ENCODE measurements at regions not wholly inside any gene's neighbourhood (a gene's known extent, or its start where the extent isn't known, plus 50 kb on each side); places are given as distances from the start of the nearest gene placed in this dataset.

DNA sequence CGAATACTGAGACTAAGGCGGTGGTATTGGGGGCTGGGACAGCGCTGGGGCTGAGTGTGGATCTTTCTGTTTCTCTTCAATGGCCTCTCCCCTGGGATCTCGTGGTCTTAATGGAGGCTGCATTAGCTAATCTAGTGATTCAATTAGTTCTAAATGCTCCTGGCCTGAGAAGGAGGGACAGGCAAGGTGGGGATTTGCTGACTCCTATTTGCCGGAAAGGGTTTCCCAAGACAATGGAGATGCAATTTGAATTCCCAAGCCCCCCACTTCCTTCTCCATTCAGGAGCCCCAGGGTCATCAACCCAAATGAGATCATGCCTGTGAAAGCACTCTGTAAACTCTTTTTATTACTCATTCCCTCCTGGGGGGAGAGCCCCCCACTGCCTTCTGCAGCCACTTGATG is 111.7 kb upstream of the PLXNA4 start:
- no peak overlapping the region for H3K9ac ChIP-seq (ENCODE audit: low read length)
- no peaks in the 10 kb centered on the region for H3K9me2 ChIP-seq (ENCODE audit: insufficient read depth)
- ATAC-seq (no peak), DNase-seq (ENCODE audit: low read depth, low spot score) (no peak)
- no TSS peak for BruUV-seq (replicated peaks)
- ChIA-PET CTCF (no interaction called here), RAD21 (ENCODE audit: low non-redundant PET in 1 of 2, low total read pairs in 2 of 2, uncharacterized antibody in 2 of 2, unreplicated experiment in 2 of 2) (no interaction called here), POLR2A (no interaction called here)
- peaks cover 7% of the 10 kb centered on the region; the same call in 1 of the 2 replicates for H3K27me3 ChIP-seq (ENCODE audit: insufficient read depth, low read length)
- H3K79me2 ChIP-seq (ENCODE audit: insufficient read depth, low read length) = no peaks in the 10 kb centered on the region
- H2AFZ ChIP-seq (ENCODE audit: low read depth, low read length, poor library complexity, severe bottlenecking) = no peak overlapping the region
- no peak overlapping the region for H3K27ac ChIP-seq (ENCODE audit: low read depth, low read length)
- H3K9me3 ChIP-seq (ENCODE audit: control insufficient read depth in 1 of 2, insufficient read depth in 1 of 2, low read depth in 1 of 2, low read length in 2 of 2) = no peaks in the 10 kb centered on the region
- no peak overlapping the region for H3K4me3 ChIP-seq (replicated peaks in 1 of 2; ENCODE audit: low read depth in 1 of 2, low read length in 2 of 2)
- TF ChIP-seq POLR2AphosphoS5 (IDR thresholded peaks at IDR 0.05; ENCODE audit: low read depth, low read length) = no peak
- no peak for TF ChIP-seq JUND (IDR thresholded peaks at IDR 0.05)
- TF ChIP-seq, protein P1, sequence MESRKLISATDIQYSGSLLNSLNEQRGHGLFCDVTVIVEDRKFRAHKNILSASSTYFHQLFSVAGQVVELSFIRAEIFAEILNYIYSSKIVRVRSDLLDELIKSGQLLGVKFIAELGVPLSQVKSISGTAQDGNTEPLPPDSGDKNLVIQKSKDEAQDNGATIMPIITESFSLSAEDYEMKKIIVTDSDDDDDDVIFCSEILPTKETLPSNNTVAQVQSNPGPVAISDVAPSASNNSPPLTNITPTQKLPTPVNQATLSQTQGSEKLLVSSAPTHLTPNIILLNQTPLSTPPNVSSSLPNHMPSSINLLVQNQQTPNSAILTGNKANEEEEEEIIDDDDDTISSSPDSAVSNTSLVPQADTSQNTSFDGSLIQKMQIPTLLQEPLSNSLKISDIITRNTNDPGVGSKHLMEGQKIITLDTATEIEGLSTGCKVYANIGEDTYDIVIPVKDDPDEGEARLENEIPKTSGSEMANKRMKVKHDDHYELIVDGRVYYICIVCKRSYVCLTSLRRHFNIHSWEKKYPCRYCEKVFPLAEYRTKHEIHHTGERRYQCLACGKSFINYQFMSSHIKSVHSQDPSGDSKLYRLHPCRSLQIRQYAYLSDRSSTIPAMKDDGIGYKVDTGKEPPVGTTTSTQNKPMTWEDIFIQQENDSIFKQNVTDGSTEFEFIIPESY (IDR thresholded peaks at IDR 0.05; ENCODE audit: extremely low read depth, insufficient replicate concordance, low read length) = no peak
- no peak for TF ChIP-seq CEBPB (IDR thresholded peaks at IDR 0.05; ENCODE audit: low read depth)
- TF ChIP-seq SIN3A (IDR thresholded peaks at IDR 0.05; ENCODE audit: low read depth) = no peak
- no peak for TF ChIP-seq ZFX (IDR thresholded peaks at IDR 0.05)
- no peak for TF ChIP-seq EGR1 (IDR thresholded peaks at IDR 0.05; ENCODE audit: low read depth)
- TF ChIP-seq, protein P2, sequence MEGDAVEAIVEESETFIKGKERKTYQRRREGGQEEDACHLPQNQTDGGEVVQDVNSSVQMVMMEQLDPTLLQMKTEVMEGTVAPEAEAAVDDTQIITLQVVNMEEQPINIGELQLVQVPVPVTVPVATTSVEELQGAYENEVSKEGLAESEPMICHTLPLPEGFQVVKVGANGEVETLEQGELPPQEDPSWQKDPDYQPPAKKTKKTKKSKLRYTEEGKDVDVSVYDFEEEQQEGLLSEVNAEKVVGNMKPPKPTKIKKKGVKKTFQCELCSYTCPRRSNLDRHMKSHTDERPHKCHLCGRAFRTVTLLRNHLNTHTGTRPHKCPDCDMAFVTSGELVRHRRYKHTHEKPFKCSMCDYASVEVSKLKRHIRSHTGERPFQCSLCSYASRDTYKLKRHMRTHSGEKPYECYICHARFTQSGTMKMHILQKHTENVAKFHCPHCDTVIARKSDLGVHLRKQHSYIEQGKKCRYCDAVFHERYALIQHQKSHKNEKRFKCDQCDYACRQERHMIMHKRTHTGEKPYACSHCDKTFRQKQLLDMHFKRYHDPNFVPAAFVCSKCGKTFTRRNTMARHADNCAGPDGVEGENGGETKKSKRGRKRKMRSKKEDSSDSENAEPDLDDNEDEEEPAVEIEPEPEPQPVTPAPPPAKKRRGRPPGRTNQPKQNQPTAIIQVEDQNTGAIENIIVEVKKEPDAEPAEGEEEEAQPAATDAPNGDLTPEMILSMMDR (IDR thresholded peaks at IDR 0.05 in 2 of 3, conservative IDR thresholded peaks at IDR 0.05 in 1 of 3; ENCODE audit: borderline replicate concordance in 1 of 3, insufficient read depth in 1 of 3, low read depth in 2 of 3, low read length in 2 of 3) = no peak
- TF ChIP-seq ELF1 (IDR thresholded peaks at IDR 0.05; ENCODE audit: borderline replicate concordance, low read depth) = no peak
- TF ChIP-seq SRF (IDR thresholded peaks at IDR 0.05; ENCODE audit: low read depth) = no peak
- H4K20me1 ChIP-seq (ENCODE audit: insufficient read depth) = no peaks in the 10 kb centered on the region
- H3K4me2 ChIP-seq (ENCODE audit: low read length) = no peak overlapping the region
- no peaks in the 10 kb centered on the region for H3K4me1 ChIP-seq (ENCODE audit: control insufficient read depth in 1 of 2, insufficient read depth in 2 of 2, low read length in 2 of 2)
- no peaks in the 10 kb centered on the region for H3K36me3 ChIP-seq (ENCODE audit: control insufficient read depth in 1 of 2, insufficient read depth in 2 of 2, low read length in 2 of 2)
- intact Hi-C loops (cut with micrococcal nuclease) = no loop called here
